HL-60 (cell line): ENCODE measurements at regions not wholly inside any gene's neighbourhood (a gene's known extent, or its start where the extent isn't known, plus 50 kb on each side); places are given as distances from the start of the nearest gene placed in this dataset.

Source experiments
- DNase-seq, 2 experiments: peaks; one replicate each; pipeline ENCODE4 v3.0.0-alpha.2; 2010 to 2020; ENCODE audit warnings: low read depth in 1 of 2, low spot score in 1 of 2
- H3K27ac ChIP-seq: fragments of 250-450 bp; sonication (Bioruptor Pico); replicated peaks from 2 replicates; pipeline ENCODE4 v1.5.1; 2020; ENCODE audit warnings: mild to moderate bottlenecking, moderate library complexity
- H3K27me3 ChIP-seq: fragments of 250-450 bp; sonication (Bioruptor Pico); 2 replicates; pipeline ENCODE4 v1.5.1; 2021; ENCODE audit warnings: mild to moderate bottlenecking, moderate library complexity; ENCODE audit not compliant: insufficient read depth, poor library complexity, severe bottlenecking
- H3K4me3 ChIP-seq: replicated peaks from 2 replicates; pipeline ENCODE4 v1.5.1; 2011; ENCODE audit warnings: mild to moderate bottlenecking, control low read depth, low read length; ENCODE audit not compliant: insufficient read depth
- CTCF ChIP-seq: IDR thresholded peaks from one replicate; pipeline ENCODE4 v1.5.1; 2011; ENCODE audit warnings: low read length, control low read depth, inconsistent platforms; ENCODE audit not compliant: insufficient read depth
- GABPA ChIP-seq: IDR thresholded peaks from 2 replicates; pipeline ENCODE4 v1.6.1; 2012; ENCODE audit warnings: low read depth
- POLR2AphosphoS5 ChIP-seq: IDR thresholded peaks from 2 replicates; pipeline ENCODE4 v1.6.1; 2012; ENCODE audit warnings: low read depth
- REST ChIP-seq: IDR thresholded peaks from 2 replicates; pipeline ENCODE4 v1.6.1; 2012; ENCODE audit warnings: low read depth; ENCODE audit not compliant: insufficient replicate concordance
- SPI1 ChIP-seq: IDR thresholded peaks from 2 replicates; pipeline ENCODE4 v1.6.1; 2012; ENCODE audit warnings: low read depth, mild to moderate bottlenecking, borderline replicate concordance

- TF ChIP-seq REST (no peak), POLR2AphosphoS5 (no peak), SPI1 (no peak), CTCF (no peak), GABPA (no peak)
- Histone ChIP-seq H3K27ac (no peak overlapping the region), H3K4me3 (no peak overlapping the region), H3K27me3 (no peaks in the 10 kb centered on the region)
- no peak for DNase-seq
These were observed 306.6 kb upstream of the N4BP1 start for GRCh38 chr16:48916566-48916965.

GRCh38 chr16:48914070-48914469, 304.1 kb upstream of the N4BP1 start:
- no peak for TF ChIP-seq CTCF
- no peak for TF ChIP-seq POLR2AphosphoS5
- no peak for TF ChIP-seq SPI1
- TF ChIP-seq GABPA = no peak
- no peak for TF ChIP-seq REST
- no peak overlapping the region for H3K27ac ChIP-seq
- no peak for DNase-seq
- H3K27me3 ChIP-seq = no peaks in the 10 kb centered on the region
- H3K4me3 ChIP-seq = no peak overlapping the region

GRCh38 chr16:48913384-48913783, 303.4 kb upstream of the N4BP1 start:
- Histone ChIP-seq H3K27me3 (no peaks in the 10 kb centered on the region), H3K27ac (no peak overlapping the region), H3K4me3 (no peak overlapping the region)
- no peak for TF ChIP-seq REST
- TF ChIP-seq GABPA = no peak
- no peak for TF ChIP-seq CTCF
- no peak for TF ChIP-seq POLR2AphosphoS5
- no peak for TF ChIP-seq SPI1
- no peak for DNase-seq
